ENCODE measurements at regions not wholly inside any gene's neighbourhood (a gene's known extent, or its start where the extent isn't known, plus 50 kb on each side); places are given as distances from the start of the nearest gene placed in this dataset.
A peak's percentile ranks its signal among the peaks of the same experiment; 100 is the strongest.
"Not testable (repeated sequence)": the region's sequence is repeated elsewhere in the genome, so short reads cannot be mapped to it uniquely, and the experiment has no call there.

DNA sequence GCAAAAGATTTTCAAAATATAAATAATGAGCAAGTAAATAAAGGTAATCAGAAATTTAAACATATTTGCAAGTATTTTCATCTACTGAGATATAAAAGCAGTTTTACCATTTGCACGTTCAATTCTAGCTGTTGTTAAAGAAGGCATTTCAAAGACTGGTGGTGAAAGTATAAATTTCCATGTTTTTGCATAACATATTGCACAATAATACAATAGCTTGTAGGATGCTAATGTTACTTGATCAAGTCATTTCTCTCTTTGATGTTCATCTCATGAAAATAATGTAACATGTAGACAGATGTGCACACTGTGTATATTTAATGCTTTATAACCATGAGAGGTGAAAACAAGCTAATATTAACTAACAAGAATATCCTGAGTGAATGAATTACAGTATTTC, 651.9 kb downstream of the CDH9 start:
- DNase-seq, result no peak

GRCh38 chr5:26364624-26365023, 673.8 kb downstream of the CDH9 start:
- not testable (repeated sequence) for DNase-seq

DNA sequence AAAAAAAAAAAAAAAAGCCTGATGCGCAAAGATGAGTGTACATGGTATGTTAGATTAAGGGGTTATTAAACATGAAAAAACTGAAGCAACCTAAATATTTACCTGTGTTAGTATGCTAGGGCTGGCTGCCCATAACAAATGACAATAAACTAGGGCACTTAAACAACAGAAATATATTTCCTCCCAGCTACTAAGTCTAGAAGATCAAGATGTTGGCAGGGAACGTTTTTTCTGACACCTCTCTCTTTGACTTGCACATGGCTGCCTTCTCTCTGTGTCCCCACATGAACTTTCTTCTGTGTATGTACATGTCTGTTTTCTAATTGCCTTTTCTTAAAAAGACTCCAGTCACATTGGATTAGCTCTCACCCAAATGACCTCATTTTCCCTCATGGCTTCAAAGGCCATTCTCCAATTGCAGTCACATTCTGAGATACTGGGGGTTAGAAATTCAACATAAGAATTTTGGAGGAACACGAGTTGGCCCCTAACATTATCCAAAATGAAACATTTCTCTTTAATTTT, 694.5 kb downstream of the CDH9 start:
- peak; percentile 69 for DNase-seq

DNA sequence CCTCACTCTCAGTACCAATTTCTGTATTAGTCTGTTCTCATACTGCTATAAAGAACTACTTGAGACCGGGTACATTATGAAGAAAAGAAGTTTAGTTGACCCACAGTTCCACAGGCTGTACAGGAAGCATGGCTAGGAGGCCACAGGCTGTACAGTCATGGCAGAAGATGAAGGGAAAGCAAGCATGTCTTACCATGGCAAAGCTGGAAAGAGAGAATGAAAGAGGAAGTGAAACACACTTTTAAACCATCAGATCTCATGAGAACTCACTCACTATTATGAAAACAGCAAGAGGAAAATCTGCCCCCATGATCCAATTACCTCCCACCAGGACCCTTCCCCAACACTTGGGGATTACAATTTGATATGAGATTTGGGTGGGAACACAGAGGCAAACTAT, 698.8 kb downstream of the CDH9 start:
- DNase-seq, result no peak

- DNase-seq, result peak; percentile 14
Measured at GRCh38 chr5:26329562-26330189, 708.7 kb downstream of the CDH9 start.

- no peak for DNase-seq
Measured at GRCh38 chr5:26326153-26326759, 712.1 kb downstream of the CDH9 start.

GRCh38 chr5:26325432-26325831, 713.0 kb downstream of the CDH9 start:
- DNase-seq, result not testable (repeated sequence)

- not testable (repeated sequence) for DNase-seq
Measured at GRCh38 chr5:26324273-26324895, 714.0 kb downstream of the CDH9 start.

DNA sequence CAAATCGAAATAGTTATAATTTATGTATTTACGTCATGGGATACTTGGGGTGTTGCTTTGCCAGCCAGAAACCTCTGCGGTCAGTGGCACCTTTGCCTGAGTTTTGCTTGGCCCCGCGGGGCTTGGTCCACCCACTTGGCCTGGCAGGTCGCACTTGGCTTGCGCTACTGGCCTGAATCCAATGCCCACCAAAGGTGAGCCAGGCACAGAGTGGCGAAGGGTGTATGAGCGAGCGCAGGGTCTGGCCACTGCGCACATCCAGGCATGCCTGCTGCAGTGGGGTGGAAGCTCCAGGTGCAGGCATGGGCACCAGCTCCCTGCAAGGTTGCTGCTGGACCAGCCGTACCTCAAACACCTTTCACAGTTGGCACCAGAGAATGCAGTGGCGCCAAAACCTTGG, 714.6 kb downstream of the CDH9 start:
- no peak for DNase-seq

DNA sequence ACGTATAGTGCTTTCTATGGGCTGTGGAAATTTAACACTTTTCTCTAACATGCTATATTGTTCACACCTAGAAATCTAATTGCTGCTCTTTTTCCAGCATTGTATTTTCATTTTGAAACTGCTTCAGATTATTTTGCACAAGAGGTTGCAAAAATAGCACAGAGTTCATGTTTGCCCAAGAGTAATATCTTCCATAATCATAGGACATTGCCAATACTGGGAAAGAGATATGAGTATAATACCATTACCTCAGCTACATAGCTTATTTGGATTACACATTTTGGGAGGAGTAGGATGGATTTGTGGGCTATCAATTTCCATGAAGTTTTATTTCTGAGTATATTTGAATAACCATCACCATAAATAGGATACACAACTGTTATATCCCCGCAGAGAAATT, 717.1 kb downstream of the CDH9 start:
- no peak for DNase-seq

GRCh38 chr5:26310415-26310814, 728.0 kb downstream of the CDH9 start:
- DNase-seq, result no peak

- no peak for DNase-seq
Measured at GRCh38 chr5:26295541-26295940, 742.8 kb downstream of the CDH9 start.

DNA sequence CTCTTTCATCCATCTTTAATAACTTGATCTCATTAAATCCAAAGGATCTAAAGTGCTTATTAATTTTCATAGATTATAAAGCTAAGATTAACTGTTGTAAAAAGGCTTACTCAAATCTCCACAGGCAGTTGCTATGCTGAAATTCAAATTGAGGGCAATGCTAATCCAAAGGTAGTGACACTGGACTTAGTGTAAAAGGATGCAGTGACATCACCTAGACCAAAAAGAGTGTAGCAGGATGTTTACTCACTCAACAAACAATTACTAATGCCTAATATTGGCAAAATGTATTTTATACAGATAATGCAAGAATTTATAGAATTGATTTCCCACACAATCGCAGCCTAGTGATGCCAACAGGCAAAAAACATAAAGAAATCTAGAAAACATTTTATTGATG, 756.2 kb downstream of the CDH9 start:
- no peak for DNase-seq

DNA sequence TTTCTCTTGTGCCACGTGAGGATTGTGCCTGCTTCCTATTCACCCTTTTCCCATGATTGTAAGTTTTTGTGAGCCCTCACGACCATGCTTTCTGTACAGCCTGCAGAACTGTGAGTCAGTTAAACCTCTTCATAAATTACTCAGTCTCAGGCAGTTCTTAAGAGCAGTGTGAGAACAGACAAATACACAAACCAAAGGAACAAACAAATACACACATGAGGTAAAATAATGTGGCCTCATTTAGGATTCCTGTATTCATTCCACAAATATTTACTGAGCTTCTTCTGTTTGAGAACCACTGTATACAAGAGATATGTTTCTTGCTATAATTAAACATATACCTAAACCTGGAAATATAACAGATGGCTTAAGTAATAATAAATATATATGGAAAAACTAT, 760.3 kb downstream of the CDH9 start:
- no peak for DNase-seq

DNA sequence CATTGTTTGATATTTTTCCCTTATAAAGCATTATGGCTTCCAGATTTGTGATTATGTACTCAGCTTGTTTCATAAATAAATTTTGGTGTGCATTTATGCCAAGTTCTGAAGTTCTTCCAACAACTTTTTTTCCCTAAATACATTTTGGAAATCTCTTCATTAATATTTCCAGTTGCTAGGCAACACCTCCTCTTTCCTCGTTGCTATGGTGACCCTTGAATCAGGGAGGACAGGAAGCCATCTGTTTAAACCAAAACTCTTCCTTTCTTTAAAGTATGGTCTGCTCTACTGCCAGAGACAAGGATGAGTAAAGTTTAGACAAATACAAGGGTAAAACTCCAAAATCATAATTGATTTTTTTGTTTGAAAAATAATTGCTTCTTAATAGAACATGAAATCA, 779.3 kb downstream of the CDH9 start:
- no peak for DNase-seq

DNA sequence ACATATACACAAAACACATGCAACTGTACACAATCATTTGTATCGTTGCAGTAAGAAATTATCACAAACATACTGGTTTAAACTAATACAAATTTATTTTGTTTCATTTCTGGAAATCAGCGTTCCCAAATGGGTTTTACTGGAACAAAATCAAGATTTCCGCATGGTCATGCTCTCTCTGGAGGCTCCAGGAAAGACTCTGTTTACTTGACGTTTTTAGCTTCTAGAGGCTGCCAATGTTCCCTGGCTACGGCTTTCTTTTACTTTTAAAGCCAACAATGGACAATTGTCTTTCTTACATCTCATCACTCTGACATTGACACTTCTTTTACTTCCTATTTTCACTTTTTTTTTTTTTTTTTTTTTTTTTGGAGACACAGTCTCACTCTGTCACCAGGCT, 793.1 kb downstream of the CDH9 start:
- DNase-seq, result no peak

DNA sequence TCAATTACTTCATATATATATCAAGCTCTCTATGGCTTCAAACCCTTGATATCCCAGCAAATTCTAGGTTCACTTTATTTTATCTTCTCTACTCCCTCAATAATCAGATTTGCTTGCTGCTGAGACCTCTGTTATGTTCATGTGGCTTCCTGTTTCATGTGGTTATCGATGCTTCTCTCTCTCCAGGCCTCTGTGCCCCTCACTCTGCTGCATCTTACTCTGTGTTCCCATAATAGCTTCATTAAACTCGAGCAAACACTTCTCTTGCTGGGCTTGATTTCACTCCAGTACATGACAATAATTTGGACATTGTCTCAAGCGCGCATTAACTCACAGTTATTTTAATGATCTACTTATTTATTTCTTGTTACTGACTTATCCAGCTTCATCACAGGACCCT, 798.8 kb downstream of the CDH9 start:
- no peak for DNase-seq

- DNase-seq, result no peak
Measured at GRCh38 chr5:26237489-26237888, 800.9 kb downstream of the CDH9 start.

DNA sequence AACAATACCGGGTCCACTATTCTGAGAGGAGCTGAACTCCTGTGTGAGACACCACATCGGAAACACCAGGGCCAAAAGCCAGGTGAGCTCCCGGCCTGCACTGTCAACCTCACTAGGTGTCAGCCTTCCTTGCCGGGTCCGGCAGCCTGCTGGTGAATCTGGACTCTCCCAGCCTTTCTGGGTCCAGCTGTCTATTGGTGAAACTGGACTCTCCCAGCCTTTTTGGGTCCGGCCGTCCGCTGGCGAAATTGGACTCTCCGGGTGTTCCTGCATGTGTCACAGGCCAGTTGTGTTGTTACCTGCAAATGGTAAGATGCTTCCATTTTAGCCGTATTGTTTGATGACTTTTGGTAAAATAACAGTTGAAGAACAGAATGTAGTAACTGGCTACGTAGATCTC, 801.5 kb downstream of the CDH9 start:
- no peak for DNase-seq

DNA sequence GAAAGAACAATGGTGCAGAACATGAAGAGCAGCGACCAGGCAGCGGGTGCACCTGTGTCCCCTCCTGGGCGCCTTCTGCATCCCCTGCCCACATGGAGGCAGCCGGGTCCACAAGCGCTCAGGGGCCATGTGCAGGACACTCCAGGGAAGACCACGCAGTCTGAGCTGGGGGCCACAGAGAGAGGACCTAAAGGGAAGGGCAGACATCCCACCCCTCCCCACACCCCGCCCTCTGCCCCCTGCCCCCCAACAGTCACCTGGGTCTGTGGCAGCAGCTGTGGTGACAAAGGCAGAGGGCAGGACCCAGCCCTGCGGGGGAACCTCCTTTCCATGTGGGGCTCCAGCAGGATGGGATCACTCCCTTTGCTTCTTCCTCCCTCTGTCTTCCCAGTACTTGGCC, 805.7 kb downstream of the CDH9 start:
- no peak for DNase-seq

- DNase-seq, result no peak
Measured at GRCh38 chr5:26231316-26231715, 807.1 kb downstream of the CDH9 start.

DNA sequence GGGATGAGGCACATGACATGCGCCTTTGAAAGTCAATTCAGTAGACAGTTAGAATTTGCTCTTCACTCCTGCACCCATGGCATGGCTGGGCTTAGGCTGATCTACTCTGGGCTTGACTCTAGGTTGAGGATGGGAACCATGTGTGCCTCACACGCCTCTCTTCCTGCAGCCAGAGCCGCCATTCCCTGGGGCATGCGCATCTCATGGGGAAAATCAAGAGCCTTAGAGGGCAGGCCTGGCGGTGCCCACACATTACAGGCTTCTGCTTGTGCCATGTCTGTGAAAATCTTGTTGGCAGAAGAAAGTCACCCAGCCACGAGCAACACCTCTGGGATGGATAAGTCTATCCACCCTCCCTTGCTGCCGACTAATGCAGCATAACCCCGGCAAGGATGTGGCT, 808.5 kb downstream of the CDH9 start:
- DNase-seq, result no peak

GRCh38 chr5:26227245-26227644, 811.1 kb downstream of the CDH9 start:
- DNase-seq, result no peak

GRCh38 chr5:26205121-26205520, 833.3 kb downstream of the CDH9 start:
- DNase-seq, result no peak

Measured in retina (tissue), 1 donor.